Dendritic cell treated with granulocyte-macrophage colony-stimulating factor and Interleukin-4, amounts not matched to agents 40 ng/mL and 50 ng/mL, for 4 days (primary cell): ENCODE measurements at regions not wholly inside any gene's neighbourhood (a gene's known extent, or its start where the extent isn't known, plus 50 kb on each side); places are given as distances from the start of the nearest gene placed in this dataset.

Source experiments
- H3K27ac Mint-ChIP-seq: one replicate; pipeline ENCODE4 v1.8.0; 2022; ENCODE audit warnings: mild to moderate bottlenecking, mixed read lengths
- H3K27me3 Mint-ChIP-seq: one replicate; pipeline ENCODE4 v1.8.0; 2022; ENCODE audit warnings: mild to moderate bottlenecking, mixed read lengths
- H3K36me3 Mint-ChIP-seq: one replicate; pipeline ENCODE4 v1.8.0; 2022; ENCODE audit warnings: low read depth, mixed read lengths
- H3K4me1 Mint-ChIP-seq: one replicate; pipeline ENCODE4 v1.8.0; 2022; ENCODE audit warnings: low read depth, mixed read lengths
- H3K4me3 Mint-ChIP-seq: one replicate; pipeline ENCODE4 v1.8.0; 2022; ENCODE audit warnings: mild to moderate bottlenecking, moderate library complexity, mixed read lengths
- H3K9me3 Mint-ChIP-seq: one replicate; pipeline ENCODE4 v1.8.0; 2022; ENCODE audit warnings: mixed read lengths
- intact Hi-C: fragments of 100-400 bp; cut with micrococcal nuclease; formaldehyde crosslinking; loops from one replicate; pipeline ENCODE4 v1.15.0; 2022

- Mint-ChIP-seq H3K4me3 (no peak overlapping the region), H3K27ac (peak overlapping the region; percentile 72), H3K9me3 (peaks cover 22% of the 10 kb centered on the region), H3K27me3 (peaks cover 8% of the 10 kb centered on the region), H3K36me3 (peaks cover 18% of the 10 kb centered on the region), H3K4me1 (peaks cover 41% of the 10 kb centered on the region)
- intact Hi-C loops, result no loop called here
Observed at GRCh38 chr7:4626318-4626845, 55.7 kb upstream of the FOXK1 start.

- Mint-ChIP-seq H3K4me1 (peaks cover 39% of the 10 kb centered on the region), H3K27ac (peak overlapping the region; percentile 49), H3K9me3 (no peaks in the 10 kb centered on the region), H3K4me3 (no peak overlapping the region), H3K27me3 (peaks cover 12% of the 10 kb centered on the region), H3K36me3 (no peaks in the 10 kb centered on the region)
- intact Hi-C loops, result no loop called here
Observed at GRCh38 chr7:4629287-4629895, 52.7 kb upstream of the FOXK1 start.

GRCh38 chr7:4631380-4632179 lies 50.5 kb upstream of the FOXK1 start:
- H3K4me1 Mint-ChIP-seq, result peaks cover 18% of the 10 kb centered on the region
- H3K36me3 Mint-ChIP-seq, result no peaks in the 10 kb centered on the region
- H3K4me3 Mint-ChIP-seq, result peak overlapping the region; percentile 28
- peaks cover 12% of the 10 kb centered on the region for H3K27me3 Mint-ChIP-seq
- peak overlapping the region; percentile 2 for H3K27ac Mint-ChIP-seq
- no peaks in the 10 kb centered on the region for H3K9me3 Mint-ChIP-seq
- intact Hi-C loops, result loop anchor here (1.0 kb wide), 1 partner anchor 20 kb away; no protein-coding TSS in a partner anchor
